Tongue (tissue), 1 donor: ENCODE measurements at regions not wholly inside any gene's neighbourhood (a gene's known extent, or its start where the extent isn't known, plus 50 kb on each side); places are given as distances from the start of the nearest gene placed in this dataset.

Source experiments
- DNase-seq: peaks from one replicate; pipeline ENCODE4 v3.0.0-alpha.2; 2015

GRCh38 chr10:2145491-2145890 is 408.2 kb upstream of the ADARB2 start:
- DNase-seq, result no peak

GRCh38 chr10:2144584-2144983 is 407.3 kb upstream of the ADARB2 start:
- no peak for DNase-seq

- DNase-seq, result no peak
These were observed 406.0 kb upstream of the ADARB2 start for GRCh38 chr10:2143213-2143835.

- DNase-seq, result no peak
These were observed 402.4 kb upstream of the ADARB2 start for GRCh38 chr10:2139746-2140145.

DNA sequence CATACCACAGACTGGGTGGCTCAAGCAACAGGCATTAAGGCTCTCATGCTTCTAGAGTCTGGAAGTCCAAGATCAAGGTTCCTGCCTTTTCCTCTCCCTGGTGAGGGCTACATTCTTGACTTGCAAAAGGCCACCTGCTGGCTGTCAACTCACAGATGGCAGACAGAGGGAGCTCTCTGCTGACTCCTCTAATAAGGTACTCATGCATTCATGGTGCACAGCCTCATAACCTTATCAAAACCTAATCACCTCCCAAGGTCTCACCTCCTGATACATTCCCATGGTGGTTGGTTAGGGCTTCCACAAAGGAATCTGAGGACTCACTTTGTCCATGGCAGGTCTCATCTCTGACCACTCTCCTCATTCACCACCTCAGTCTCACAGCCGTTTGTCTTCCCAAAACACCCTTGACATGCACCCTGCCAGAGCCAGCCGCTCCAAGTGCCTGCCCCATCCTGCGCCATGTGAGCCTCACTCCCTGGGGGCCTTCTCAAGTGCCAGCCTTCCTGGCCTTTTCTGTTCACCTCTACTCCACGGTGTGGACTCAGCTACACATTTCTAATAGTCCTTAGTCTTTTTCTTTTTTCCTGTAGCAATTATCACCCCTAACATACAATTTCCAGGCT is 400.3 kb upstream of the ADARB2 start:
- no peak for DNase-seq

DNA sequence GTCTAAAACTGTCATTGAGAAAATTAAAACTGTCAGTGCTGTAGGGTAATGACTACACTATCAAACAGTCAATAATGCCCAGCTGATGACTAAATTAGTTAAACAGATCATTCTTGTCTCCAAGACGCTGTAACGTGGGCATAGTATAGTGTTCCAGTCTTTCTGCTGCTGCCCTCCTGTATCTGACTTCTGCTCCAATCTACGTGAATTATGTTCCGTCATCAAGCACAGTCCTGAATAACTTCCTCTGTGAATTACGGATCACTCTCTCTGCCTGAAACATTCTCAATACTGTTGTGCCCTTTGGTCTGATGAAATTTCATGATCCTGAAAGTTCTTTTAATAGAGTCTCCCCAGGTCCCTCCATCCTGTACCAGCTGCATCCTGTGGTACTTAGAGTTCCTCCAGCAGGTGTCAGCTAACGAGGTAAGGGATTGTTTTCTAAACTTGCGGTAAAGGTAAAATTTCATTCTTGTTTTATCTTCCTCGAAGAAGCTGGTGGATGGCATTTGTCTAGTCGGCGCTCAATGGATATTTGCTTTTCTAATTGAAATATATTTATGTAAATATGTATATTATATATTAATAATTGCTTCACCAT is 393.5 kb upstream of the ADARB2 start:
- DNase-seq, result no peak

GRCh38 chr10:2128991-2129390 is 391.7 kb upstream of the ADARB2 start:
- DNase-seq, result no peak

DNA sequence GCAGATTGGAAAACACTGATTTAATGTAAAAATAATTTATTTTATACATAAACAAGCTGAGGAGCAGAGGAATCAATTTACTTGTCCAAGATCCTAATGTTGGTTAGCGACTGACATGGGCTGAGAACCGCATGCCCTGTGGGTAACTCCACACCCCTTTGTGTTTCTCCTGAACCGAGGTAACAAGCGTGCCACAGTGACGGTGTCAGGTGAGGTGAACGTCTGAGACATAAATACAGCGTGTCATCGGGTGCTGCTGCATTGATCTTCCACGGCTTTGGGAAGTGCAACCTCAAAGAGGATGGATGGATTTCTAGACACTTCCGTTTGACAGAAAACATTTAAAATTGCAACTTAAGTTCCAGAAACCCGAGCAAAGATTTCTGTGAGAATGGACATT is 386.8 kb upstream of the ADARB2 start:
- no peak for DNase-seq

DNA sequence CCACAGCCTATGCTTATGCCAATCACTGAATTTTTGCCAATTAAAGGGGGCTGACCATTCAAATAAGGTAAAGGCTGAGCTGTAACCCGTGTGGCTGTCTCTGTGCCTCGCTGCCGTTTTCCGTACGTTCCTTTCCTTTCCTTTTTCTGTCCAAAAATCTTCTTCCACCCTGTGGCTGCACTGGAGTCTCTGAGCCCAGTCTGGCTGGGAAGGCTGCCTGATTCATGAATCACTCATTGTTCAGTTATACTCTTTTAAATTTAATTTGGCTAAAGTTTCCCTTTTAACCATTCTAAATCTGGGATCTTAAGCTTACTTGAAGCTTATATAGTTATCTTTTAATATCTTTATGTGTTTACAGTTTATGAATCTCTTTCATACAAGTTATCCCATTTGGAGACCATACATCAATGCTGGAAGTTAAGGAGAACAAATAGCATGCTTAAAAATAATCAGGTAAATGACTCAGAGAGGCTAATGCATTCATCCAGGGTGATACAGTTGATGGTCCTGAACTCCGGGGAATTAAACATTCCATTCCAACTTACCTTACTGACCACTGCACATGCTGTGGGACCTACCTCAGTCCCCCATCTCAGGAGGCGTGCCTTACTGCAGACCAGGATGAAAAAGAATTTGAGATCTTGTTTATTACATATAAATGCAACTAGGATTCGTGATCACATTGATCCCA is 385.3 kb upstream of the ADARB2 start:
- no peak for DNase-seq

DNA sequence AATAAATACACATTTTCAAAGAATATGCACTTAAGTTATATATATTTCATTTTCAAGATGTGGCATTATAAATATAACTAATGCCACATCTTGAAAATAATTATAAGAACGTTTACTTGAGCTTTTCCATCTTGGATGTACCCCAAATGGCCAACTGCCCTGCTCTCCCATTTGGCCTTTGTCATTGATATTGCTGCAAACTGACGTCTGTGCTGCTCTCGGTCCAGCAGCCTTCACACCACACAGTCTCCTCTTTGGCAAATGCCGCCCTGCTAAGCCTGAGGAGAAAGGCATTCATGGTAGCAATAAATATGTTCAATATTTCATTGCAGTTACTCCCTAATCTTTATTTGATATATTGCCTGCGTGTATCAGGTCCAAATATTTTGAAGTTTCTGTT is 384.6 kb upstream of the ADARB2 start:
- no peak for DNase-seq

- DNase-seq, result no peak
These were observed 384.0 kb upstream of the ADARB2 start for GRCh38 chr10:2121315-2121714.

DNA sequence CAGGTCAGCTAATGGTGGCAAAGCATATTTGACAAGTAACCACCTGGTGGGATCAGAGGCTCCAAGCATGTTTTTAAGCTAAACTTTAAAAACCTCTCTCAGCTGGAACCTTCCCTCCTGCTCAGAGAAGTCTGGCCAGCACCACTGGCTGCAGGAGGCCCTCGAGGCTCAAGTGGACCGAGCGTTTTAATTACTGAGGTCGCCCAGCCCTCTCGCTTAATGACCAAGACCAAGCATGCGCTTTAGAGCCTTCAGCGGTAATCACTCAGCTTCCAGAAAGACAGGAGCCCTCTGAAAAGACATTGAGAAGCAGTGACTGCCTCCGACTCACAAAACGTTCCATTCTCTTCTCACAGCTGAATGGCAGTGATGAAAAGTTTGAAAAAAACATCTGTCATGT is 383.4 kb upstream of the ADARB2 start:
- DNase-seq, result no peak

- no peak for DNase-seq
These were observed 382.0 kb upstream of the ADARB2 start for GRCh38 chr10:2119316-2119715.

- no peak for DNase-seq
These were observed 380.9 kb upstream of the ADARB2 start for GRCh38 chr10:2118201-2118600.

DNA sequence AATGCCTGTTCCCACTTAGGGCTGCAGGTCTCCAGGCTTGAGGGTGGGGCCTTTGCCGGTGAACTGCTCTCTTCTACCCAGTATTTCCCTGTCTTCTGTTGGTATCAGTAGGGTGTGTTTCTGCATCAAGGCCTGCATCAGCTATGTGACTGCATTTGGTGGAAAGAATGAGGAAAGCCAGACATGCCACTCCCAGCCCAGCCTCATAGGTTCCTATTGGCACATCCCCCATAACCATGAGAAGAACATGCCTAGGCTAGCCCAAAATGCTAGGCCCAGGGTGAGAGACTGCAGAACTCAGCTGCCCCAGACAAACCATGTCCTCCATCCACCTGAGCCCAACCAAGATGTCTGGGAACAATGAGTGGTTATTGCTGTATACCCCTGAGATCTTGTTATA is 380.3 kb upstream of the ADARB2 start:
- no peak for DNase-seq

DNA sequence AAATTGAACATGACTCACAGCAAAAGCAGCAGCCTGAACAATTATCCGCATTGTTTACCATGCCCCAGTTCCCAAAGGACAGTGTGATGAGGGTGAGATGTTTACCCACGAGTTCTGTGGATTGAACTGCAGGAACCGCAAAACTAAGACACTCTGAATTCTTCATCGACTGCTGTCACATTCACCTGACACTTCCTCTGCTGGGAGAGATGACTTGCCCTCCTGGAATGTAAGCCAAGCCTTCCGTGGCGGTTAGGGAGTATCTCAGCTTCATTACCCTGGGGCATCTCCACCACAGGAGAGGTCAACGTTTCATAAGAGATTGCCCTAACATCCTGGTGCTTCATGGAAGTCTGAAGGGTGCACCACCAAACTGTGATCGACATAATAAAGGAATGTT is 374.6 kb upstream of the ADARB2 start:
- DNase-seq, result no peak

GRCh38 chr10:2108496-2108895 is 371.2 kb upstream of the ADARB2 start:
- DNase-seq, result no peak

DNA sequence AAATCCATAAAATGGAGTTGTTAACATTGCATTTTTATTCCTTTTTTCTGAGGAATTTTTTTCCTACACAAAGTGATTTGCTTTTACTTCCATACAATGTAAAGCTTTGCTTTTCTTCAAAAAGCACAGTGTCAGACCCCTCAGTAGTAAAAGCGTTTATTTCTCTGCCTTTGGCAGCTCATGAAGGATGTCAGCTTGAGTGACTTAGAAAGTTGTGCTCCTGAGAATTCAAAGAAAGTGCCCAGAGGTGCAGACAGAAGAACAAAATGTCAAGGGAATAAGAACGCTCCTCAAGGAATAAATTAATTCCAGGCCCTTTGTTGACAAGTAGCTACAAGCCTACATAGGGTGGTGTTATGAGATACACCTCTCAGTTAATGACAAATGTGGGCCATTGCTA is 369.3 kb upstream of the ADARB2 start:
- DNase-seq, result no peak

DNA sequence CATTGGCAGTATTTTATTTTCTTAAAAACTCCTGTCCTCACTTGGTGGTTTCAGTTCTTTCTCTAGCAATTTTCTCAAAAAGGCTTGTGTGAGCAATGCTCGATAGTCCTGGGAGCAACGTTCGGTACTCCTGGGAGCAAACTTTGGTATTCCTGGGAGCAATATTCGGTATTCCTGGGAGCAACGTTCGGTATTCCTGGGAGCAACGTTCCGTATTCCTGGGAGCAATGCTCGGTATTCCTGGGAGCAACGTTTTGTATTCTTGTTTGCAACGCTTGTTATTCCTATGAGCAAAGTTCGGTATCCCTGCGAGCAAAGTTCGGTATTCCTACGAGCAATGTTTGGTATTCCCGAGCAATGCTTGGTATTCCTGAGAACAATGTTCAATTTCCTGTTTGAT is 362.0 kb upstream of the ADARB2 start:
- DNase-seq, result no peak

DNA sequence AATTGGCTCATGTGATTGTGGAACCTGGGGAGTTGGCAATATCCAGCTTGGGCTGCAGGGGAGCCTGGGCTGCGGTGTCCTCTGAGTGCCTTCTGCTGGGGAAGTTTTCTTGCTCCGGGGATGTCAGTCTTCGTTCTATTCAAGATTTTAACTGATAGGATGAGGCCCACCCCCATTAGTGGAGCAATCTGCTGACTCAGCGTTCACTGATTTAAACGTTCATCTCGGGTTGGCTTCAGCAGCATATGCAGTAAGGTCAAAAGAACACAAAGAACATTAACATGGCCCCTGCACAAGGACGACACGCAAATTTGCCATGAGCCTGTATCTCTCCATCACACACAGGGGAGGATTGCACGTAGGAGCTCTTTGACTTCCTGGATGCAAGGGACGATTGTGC is 360.6 kb upstream of the ADARB2 start:
- DNase-seq, result no peak

- no peak for DNase-seq
These were observed 356.8 kb upstream of the ADARB2 start for GRCh38 chr10:2094171-2094570.

GRCh38 chr10:2083591-2083990 is 346.3 kb upstream of the ADARB2 start:
- DNase-seq, result no peak

GRCh38 chr10:2081501-2081900 is 344.2 kb upstream of the ADARB2 start:
- DNase-seq, result no peak
